GDM1 (cell line): ENCODE measurements at regions not wholly inside any gene's neighbourhood (a gene's known extent, or its start where the extent isn't known, plus 50 kb on each side); places are given as distances from the start of the nearest gene placed in this dataset.
"Not testable (repeated sequence)": the region's sequence is repeated elsewhere in the genome, so short reads cannot be mapped to it uniquely, and the experiment has no call there.

Experiments used
- DNase-seq: peaks from one replicate; lab custom pipeline; 2025; lab: John Stamatoyannopoulos, UW

- no peak for DNase-seq
These were observed 211.8 kb downstream of the TOMM20 start for GRCh38 chr1:234916840-234917239.

- DNase-seq = no peak
These were observed 212.5 kb downstream of the TOMM20 start for GRCh38 chr1:234915924-234916675.

- no peak for DNase-seq
These were observed 213.9 kb downstream of the TOMM20 start for GRCh38 chr1:234914606-234915290.

GRCh38 chr1:234913771-234914170, 214.9 kb downstream of the TOMM20 start:
- DNase-seq = no peak

- DNase-seq = no peak
These were observed 215.4 kb downstream of the TOMM20 start for GRCh38 chr1:234913278-234913649.

- DNase-seq = no peak
These were observed 215.9 kb downstream of the TOMM20 start for GRCh38 chr1:234912548-234913277.

- no peak for DNase-seq
These were observed 216.8 kb downstream of the TOMM20 start for GRCh38 chr1:234911787-234912186.

GRCh38 chr1:234911136-234911535, 217.5 kb downstream of the TOMM20 start:
- DNase-seq = not testable (repeated sequence)

- DNase-seq = no peak
These were observed 218.8 kb downstream of the TOMM20 start for GRCh38 chr1:234909851-234910250.

GRCh38 chr1:234909307-234909810, 219.3 kb downstream of the TOMM20 start:
- DNase-seq = no peak

GRCh38 chr1:234908571-234908970, 220.1 kb downstream of the TOMM20 start:
- no peak for DNase-seq

- DNase-seq = no peak
These were observed 220.7 kb downstream of the TOMM20 start for GRCh38 chr1:234907940-234908405.

GRCh38 chr1:234907208-234907939, 221.3 kb downstream of the TOMM20 start:
- DNase-seq = no peak

- DNase-seq = no peak
These were observed 222.0 kb downstream of the TOMM20 start for GRCh38 chr1:234906654-234907053.

- no peak for DNase-seq
These were observed 225.7 kb downstream of the TOMM20 start for GRCh38 chr1:234902774-234903547.

GRCh38 chr1:234901491-234902049, 227.1 kb downstream of the TOMM20 start:
- no peak for DNase-seq

GRCh38 chr1:234900595-234900994, 228.0 kb downstream of the TOMM20 start:
- DNase-seq = no peak

- DNase-seq = no peak
These were observed 228.9 kb downstream of the TOMM20 start for GRCh38 chr1:234899730-234900072.

- DNase-seq = no peak
These were observed 229.5 kb downstream of the TOMM20 start for GRCh38 chr1:234899041-234899729.

GRCh38 chr1:234898455-234899033, 230.1 kb downstream of the TOMM20 start:
- DNase-seq = no peak
